Keratinocyte (primary cell): ENCODE measurements at regions not wholly inside any gene's neighbourhood (a gene's known extent, or its start where the extent isn't known, plus 50 kb on each side); places are given as distances from the start of the nearest gene placed in this dataset.

Experiments used
- DNase-seq: peaks from one replicate; pipeline ENCODE4 v3.0.0-alpha.2; 2011; ENCODE audit warnings: low read depth, missing footprints, low spot score
- FAIRE-seq: peaks from 2 replicates; lab custom pipeline; 2011; peaks lifted over from hg19 to GRCh38; lab: Jason Lieb, UNC
- H2AFZ ChIP-seq: 2 replicates; pipeline ENCODE4 v1.6.0; 2012; ENCODE audit warnings: low read length, control low read depth, inconsistent platforms; ENCODE audit not compliant: control insufficient read depth
- H3K27ac ChIP-seq: 2 replicates; pipeline ENCODE4 v1.5.1; 2011; ENCODE audit warnings: low read length; ENCODE audit not compliant: control insufficient read depth, insufficient read depth
- H3K27me3 ChIP-seq: 3 replicates; pipeline ENCODE4 v1.6.0; 2011; ENCODE audit warnings: low read length; ENCODE audit not compliant: control insufficient read depth, insufficient read depth; ENCODE audit errors: extremely low read depth
- H3K36me3 ChIP-seq, 2 experiments: 2 replicates in 1 of 2; 3 replicates in 1 of 2; pipeline ENCODE4 v1.5.1; 2011; ENCODE audit warnings: low read length in 2 of 2, mild to moderate bottlenecking in 1 of 2; ENCODE audit not compliant: control insufficient read depth in 2 of 2, insufficient read depth in 2 of 2; ENCODE audit errors: extremely low read depth in 1 of 2
- H3K4me1 ChIP-seq: 3 replicates; pipeline ENCODE4 v1.5.1; 2011; ENCODE audit warnings: low read length; ENCODE audit not compliant: control insufficient read depth, insufficient read depth; ENCODE audit errors: extremely low read depth
- H3K4me2 ChIP-seq: 3 replicates; pipeline ENCODE4 v1.6.0; 2011; ENCODE audit warnings: low read depth, low read length; ENCODE audit not compliant: control insufficient read depth, insufficient read depth; ENCODE audit errors: extremely low read depth
- H3K4me3 ChIP-seq, 3 experiments: fragments of 200-600 bp in 1 of 3; sonication (generic) in 1 of 3; 2 replicates in 2 of 3; 3 replicates in 1 of 3; pipeline ENCODE4 v1.5.1; 2011 to 2016; ENCODE audit warnings: low read length in 3 of 3, mild to moderate bottlenecking in 3 of 3, control low read depth in 2 of 3, inconsistent platforms in 1 of 3, low read depth in 1 of 3, mixed read lengths in 1 of 3, mixed run types in 1 of 3, moderate library complexity in 1 of 3; ENCODE audit not compliant: control insufficient read depth in 2 of 3, insufficient read depth in 2 of 3; ENCODE audit errors: extremely low read depth in 1 of 3
- H3K79me2 ChIP-seq: 2 replicates; pipeline ENCODE4 v1.6.0; 2012; ENCODE audit warnings: low read length; ENCODE audit not compliant: control insufficient read depth, insufficient read depth
- H3K9ac ChIP-seq: 3 replicates; pipeline ENCODE4 v1.6.0; 2011; ENCODE audit warnings: low read length; ENCODE audit not compliant: control insufficient read depth, insufficient read depth; ENCODE audit errors: extremely low read depth
- H3K9me1 ChIP-seq: 3 replicates; pipeline ENCODE4 v1.6.0; 2011; ENCODE audit warnings: low read length; ENCODE audit not compliant: control insufficient read depth, insufficient read depth; ENCODE audit errors: extremely low read depth
- H3K9me3 ChIP-seq: 2 replicates; pipeline ENCODE4 v1.5.1; 2012; ENCODE audit warnings: low read depth, low read length; ENCODE audit not compliant: control insufficient read depth
- H4K20me1 ChIP-seq: 3 replicates; pipeline ENCODE4 v1.6.0; 2011; ENCODE audit warnings: low read length; ENCODE audit not compliant: control insufficient read depth, insufficient read depth; ENCODE audit errors: extremely low read depth
- CTCF ChIP-seq, 3 experiments: IDR thresholded peaks in 1 of 3; conservative IDR thresholded peaks in 1 of 3; optimal IDR thresholded peaks in 1 of 3; 2 replicates in 2 of 3; 3 replicates in 1 of 3; pipeline versions ENCODE3 to v1.5.1; 2011; ENCODE audit warnings: low read length in 3 of 3, mild to moderate bottlenecking in 3 of 3, moderate library complexity in 2 of 3, control low read depth in 1 of 3, inconsistent platforms in 1 of 3; ENCODE audit not compliant: insufficient read depth in 2 of 3; ENCODE audit errors: extremely low read depth in 1 of 3
- EZH2 ChIP-seq: IDR thresholded peaks from one replicate; pipeline ENCODE4 v1.6.1; 2012; ENCODE audit warnings: inconsistent platforms, mild to moderate bottlenecking, low read length, moderate library complexity
- dilution Hi-C: fragments of 300-500 bp; cut with MboI; formaldehyde crosslinking; loops from one replicate; pipeline ENCODE4 v1.7.0; 2020; ENCODE audit warnings: low sequenced_read_pairs; ENCODE audit not compliant: extremely low pct_ligation_motif_present

- no peaks in the 10 kb centered on the region for H3K79me2 ChIP-seq
- no peaks in the 10 kb centered on the region for H3K27me3 ChIP-seq
- dilution Hi-C loops: no loop called here
- FAIRE-seq: no peak
- no peaks in the 10 kb centered on the region for H3K9me1 ChIP-seq
- H3K4me2 ChIP-seq: no peak overlapping the region
- peaks cover 11% of the 10 kb centered on the region for H3K4me1 ChIP-seq
- H3K27ac ChIP-seq: no peak overlapping the region
- H2AFZ ChIP-seq: no peak overlapping the region
- no peaks in the 10 kb centered on the region for H3K9me3 ChIP-seq
- no peaks in the 10 kb centered on the region for H3K36me3 ChIP-seq
- H4K20me1 ChIP-seq: no peaks in the 10 kb centered on the region
- no peak for DNase-seq
- no peak overlapping the region for H3K9ac ChIP-seq
- TF ChIP-seq EZH2 (no peak), CTCF (optimal IDR thresholded peaks at IDR 0.05 in 1 of 3, IDR thresholded peaks at IDR 0.05 in 1 of 3, conservative IDR thresholded peaks at IDR 0.05 in 1 of 3; ENCODE audit: extremely low read depth in 1 of 3, insufficient read depth in 2 of 3, low read length in 3 of 3) (no peak)
- H3K4me3 ChIP-seq: no peak overlapping the region
These were observed 313.8 kb downstream of the HDGFL1 start for GRCh38 chr6:22883061-22883717.

- no peak overlapping the region for H3K4me2 ChIP-seq
- FAIRE-seq (no peak), DNase-seq (no peak)
- no peak overlapping the region for H3K4me3 ChIP-seq
- no peak overlapping the region for H3K9ac ChIP-seq
- H3K4me1 ChIP-seq: peaks cover 17% of the 10 kb centered on the region
- H4K20me1 ChIP-seq: no peaks in the 10 kb centered on the region
- no peaks in the 10 kb centered on the region for H3K9me1 ChIP-seq
- H3K27ac ChIP-seq: no peak overlapping the region
- no peaks in the 10 kb centered on the region for H3K36me3 ChIP-seq
- H3K27me3 ChIP-seq: no peaks in the 10 kb centered on the region
- dilution Hi-C loops: no loop called here
- TF ChIP-seq EZH2 (no peak), CTCF (optimal IDR thresholded peaks at IDR 0.05 in 1 of 3, IDR thresholded peaks at IDR 0.05 in 1 of 3, conservative IDR thresholded peaks at IDR 0.05 in 1 of 3; ENCODE audit: extremely low read depth in 1 of 3, insufficient read depth in 2 of 3, low read length in 3 of 3) (no peak)
- H3K79me2 ChIP-seq: no peaks in the 10 kb centered on the region
- no peak overlapping the region for H2AFZ ChIP-seq
- H3K9me3 ChIP-seq: no peaks in the 10 kb centered on the region
These were observed 315.1 kb downstream of the HDGFL1 start for GRCh38 chr6:22884456-22884855.
